Activated naive CD4-positive, alpha-beta T cell treated with Interleukin-2 at 50 U/mL for 16 hours (primary cell): ENCODE measurements at regions not wholly inside any gene's neighbourhood (a gene's known extent, or its start where the extent isn't known, plus 50 kb on each side); places are given as distances from the start of the nearest gene placed in this dataset.

ENCODE experiments used
- DNase-seq: peaks from one replicate; pipeline ENCODE4 v3.0.0-alpha.2; 2020

GRCh38 chr6:44771647-44772415 is 384.3 kb downstream of the CDC5L start:
- DNase-seq = no peak

GRCh38 chr6:44772838-44773237 is 385.3 kb downstream of the CDC5L start:
- no peak for DNase-seq

GRCh38 chr6:44775121-44775520 is 387.6 kb downstream of the CDC5L start:
- DNase-seq = no peak

- no peak for DNase-seq
These were observed 388.8 kb downstream of the CDC5L start for GRCh38 chr6:44776344-44776743.

GRCh38 chr6:44778513-44778912 is 391.0 kb downstream of the CDC5L start:
- DNase-seq = no peak
